Mucosa of rectum (tissue), 2 donors: ENCODE measurements at regions not wholly inside any gene's neighbourhood (a gene's known extent, or its start where the extent isn't known, plus 50 kb on each side); places are given as distances from the start of the nearest gene placed in this dataset.

ENCODE experiments used
- H3K27ac ChIP-seq, 2 donors: one replicate each; pipeline ENCODE4 v1.7.0; 2013; ENCODE audit warnings: inconsistent platforms in 2 of 2, low read depth in 2 of 2, low read length in 2 of 2
- H3K27me3 ChIP-seq, 2 donors: one replicate each; pipeline ENCODE4 v1.7.0; 2013; ENCODE audit warnings: low read length in 2 of 2; ENCODE audit not compliant: control insufficient read depth in 2 of 2, insufficient read depth in 2 of 2
- H3K36me3 ChIP-seq, 2 donors: one replicate each; pipeline ENCODE4 v1.7.0; 2013; ENCODE audit warnings: low read length in 2 of 2; ENCODE audit not compliant: control insufficient read depth in 2 of 2, insufficient read depth in 2 of 2
- H3K4me1 ChIP-seq, 2 donors: one replicate each; pipeline ENCODE4 v1.7.0; 2013; ENCODE audit warnings: low read length in 2 of 2, mild to moderate bottlenecking in 1 of 2; ENCODE audit not compliant: control insufficient read depth in 2 of 2, insufficient read depth in 2 of 2
- H3K4me3 ChIP-seq, 2 donors: one replicate each; pipeline ENCODE4 v1.7.0; 2013; ENCODE audit warnings: low read length in 2 of 2
- H3K9ac ChIP-seq, 2 donors: one replicate each; pipeline ENCODE4 v1.7.0; 2013; ENCODE audit warnings: low read length in 2 of 2, low read depth in 1 of 2, mild to moderate bottlenecking in 1 of 2
- H3K9me3 ChIP-seq, 2 donors: one replicate each; pipeline ENCODE4 v1.7.0; 2013; ENCODE audit warnings: low read length in 2 of 2; ENCODE audit not compliant: control insufficient read depth in 2 of 2
- donor health status: healthy.
- donor health status: Normal muscosa, but diverticular disease.

- H3K9me3 ChIP-seq, result no peaks in the 10 kb centered on the region
- no peak overlapping the region for H3K27ac ChIP-seq
- H3K4me3 ChIP-seq, result no peak overlapping the region
- H3K36me3 ChIP-seq, result no peaks in the 10 kb centered on the region
- H3K9ac ChIP-seq, result no peak overlapping the region
- H3K27me3 ChIP-seq, result no peaks in the 10 kb centered on the region
- no peaks in the 10 kb centered on the region for H3K4me1 ChIP-seq
Observed at GRCh38 chr2:195520671-195521155, 136.3 kb upstream of the SLC39A10 start.

DNA sequence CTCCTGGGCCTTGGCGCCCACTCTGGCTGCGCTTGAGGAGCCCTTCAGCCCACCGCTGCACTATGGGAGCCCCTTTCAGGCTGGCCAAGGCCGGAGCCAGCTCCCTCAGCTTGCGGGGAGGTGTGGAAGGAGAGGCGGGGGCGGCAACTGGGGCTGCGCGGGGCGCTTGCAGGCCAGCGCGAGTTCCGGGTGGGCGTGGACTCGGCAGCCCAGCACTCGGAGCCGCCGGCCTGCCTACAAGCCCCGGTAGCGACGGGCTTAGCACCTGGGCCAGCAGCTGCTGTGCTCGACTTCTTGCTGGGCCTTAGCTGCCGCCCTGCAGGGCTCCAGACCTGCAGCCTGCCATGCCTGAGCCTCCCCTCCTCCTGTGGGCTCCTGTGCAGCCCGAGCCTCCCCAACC lies 141.5 kb upstream of the SLC39A10 start:
- Histone ChIP-seq H3K9ac (no peak overlapping the region), H3K27me3 (no peaks in the 10 kb centered on the region), H3K4me3 (no peak overlapping the region), H3K9me3 (no peaks in the 10 kb centered on the region), H3K36me3 (no peaks in the 10 kb centered on the region), H3K27ac (no peak overlapping the region), H3K4me1 (no peaks in the 10 kb centered on the region)

DNA sequence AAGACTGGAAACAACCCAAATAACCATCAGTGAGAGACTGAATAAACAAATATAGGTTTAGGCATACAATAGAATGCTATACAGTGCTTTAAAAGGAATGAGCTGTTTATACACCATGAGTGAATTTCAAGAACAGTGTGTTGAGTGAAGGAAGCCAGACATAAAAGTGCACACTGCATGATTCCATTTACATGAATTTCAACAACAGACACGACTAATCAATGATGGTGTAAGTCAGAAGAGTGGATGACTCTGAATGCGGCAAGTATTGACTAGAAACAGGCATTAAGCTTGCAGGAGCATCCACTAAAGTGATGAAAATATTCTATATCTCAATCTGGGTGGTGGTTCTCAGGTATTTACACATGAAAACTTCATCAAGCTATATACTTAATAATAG lies 142.7 kb upstream of the SLC39A10 start:
- Histone ChIP-seq H3K9ac (no peak overlapping the region), H3K9me3 (no peaks in the 10 kb centered on the region), H3K4me3 (no peak overlapping the region), H3K36me3 (no peaks in the 10 kb centered on the region), H3K27ac (no peak overlapping the region), H3K27me3 (no peaks in the 10 kb centered on the region), H3K4me1 (no peaks in the 10 kb centered on the region)

DNA sequence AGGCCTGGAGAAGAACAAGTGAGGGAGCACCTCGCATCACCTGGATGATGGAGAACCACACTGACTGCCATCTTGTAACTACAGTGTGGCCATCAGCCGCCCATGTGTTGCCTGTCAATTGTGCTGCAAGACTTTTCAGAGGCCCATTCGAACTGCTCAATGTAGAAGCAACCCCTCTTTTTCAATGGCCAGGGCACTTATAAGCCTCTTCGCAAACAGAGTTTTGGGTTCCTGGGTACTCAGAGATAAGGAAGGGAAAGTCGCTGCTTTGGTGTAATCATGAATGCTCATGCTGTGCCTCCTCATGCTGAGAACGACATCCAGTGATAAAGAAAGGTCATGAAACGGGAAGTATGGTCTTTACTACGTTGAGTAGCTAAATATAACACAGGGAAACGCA lies 143.9 kb upstream of the SLC39A10 start:
- Histone ChIP-seq H3K27me3 (no peaks in the 10 kb centered on the region), H3K4me3 (no peak overlapping the region), H3K27ac (no peak overlapping the region), H3K4me1 (no peaks in the 10 kb centered on the region), H3K36me3 (no peaks in the 10 kb centered on the region), H3K9ac (no peak overlapping the region), H3K9me3 (no peaks in the 10 kb centered on the region)

- Histone ChIP-seq H3K9me3 (no peaks in the 10 kb centered on the region), H3K4me1 (no peaks in the 10 kb centered on the region), H3K27ac (no peak overlapping the region), H3K9ac (no peak overlapping the region), H3K36me3 (no peaks in the 10 kb centered on the region), H3K4me3 (no peak overlapping the region), H3K27me3 (no peaks in the 10 kb centered on the region)
Observed at GRCh38 chr2:195509551-195509950, 147.5 kb upstream of the SLC39A10 start.

DNA sequence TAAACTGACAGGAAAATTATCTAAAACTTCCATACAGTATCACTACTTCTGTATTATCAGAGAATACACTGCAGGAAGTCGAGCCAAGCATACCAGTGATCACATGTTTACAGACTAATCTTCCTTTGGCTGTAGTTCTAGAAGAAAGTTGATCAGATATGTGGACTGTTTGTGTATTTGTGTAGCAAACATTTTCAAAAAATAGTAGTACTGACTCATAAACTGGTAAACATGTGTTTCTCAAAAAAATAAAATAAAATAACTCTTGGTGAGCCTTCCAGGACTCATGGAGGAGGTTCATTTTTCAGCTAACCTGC lies 148.9 kb upstream of the SLC39A10 start:
- no peak overlapping the region for H3K27ac ChIP-seq
- no peaks in the 10 kb centered on the region for H3K27me3 ChIP-seq
- no peak overlapping the region for H3K4me3 ChIP-seq
- H3K9ac ChIP-seq, result no peak overlapping the region
- H3K36me3 ChIP-seq, result no peaks in the 10 kb centered on the region
- H3K4me1 ChIP-seq, result no peaks in the 10 kb centered on the region
- H3K9me3 ChIP-seq, result no peaks in the 10 kb centered on the region

DNA sequence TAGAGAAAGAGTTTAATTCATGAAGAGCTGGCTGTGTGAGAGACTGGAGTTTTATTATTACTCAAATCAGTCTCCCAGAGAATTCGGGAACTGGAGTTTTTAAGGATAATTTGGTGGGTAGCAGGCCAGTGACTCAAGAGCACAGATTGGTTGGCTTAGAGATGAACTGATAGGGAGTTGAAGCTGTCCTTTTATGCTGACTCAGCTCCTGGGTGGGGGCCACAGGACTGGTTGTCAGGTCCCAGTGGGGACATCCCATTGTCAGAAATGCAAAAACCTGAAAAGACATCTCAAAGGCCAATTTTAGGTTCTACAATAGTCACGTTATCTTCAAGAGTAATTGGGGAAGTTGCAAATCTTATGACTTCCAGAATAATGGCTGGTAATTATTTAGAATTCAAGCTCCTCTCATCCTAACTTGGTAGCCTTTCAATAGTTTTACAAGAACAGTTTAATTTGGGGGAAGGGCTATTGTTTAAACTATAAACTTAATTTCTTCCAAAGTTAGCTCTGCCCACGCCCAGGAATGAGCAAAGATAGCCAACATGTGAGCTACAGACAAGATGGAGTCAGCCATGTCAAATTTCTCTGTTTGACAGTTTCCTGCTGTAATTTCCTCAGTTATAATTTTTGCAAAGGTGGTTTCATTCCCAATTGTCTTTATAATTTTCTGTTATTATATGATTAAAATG lies 149.4 kb upstream of the SLC39A10 start:
- H3K27ac ChIP-seq, result no peak overlapping the region
- H3K27me3 ChIP-seq, result no peaks in the 10 kb centered on the region
- no peaks in the 10 kb centered on the region for H3K9me3 ChIP-seq
- H3K9ac ChIP-seq, result no peak overlapping the region
- no peaks in the 10 kb centered on the region for H3K36me3 ChIP-seq
- no peak overlapping the region for H3K4me3 ChIP-seq
- H3K4me1 ChIP-seq, result no peaks in the 10 kb centered on the region

GRCh38 chr2:195505701-195506100 lies 151.3 kb upstream of the SLC39A10 start:
- H3K27ac ChIP-seq, result no peak overlapping the region
- H3K4me1 ChIP-seq, result no peaks in the 10 kb centered on the region
- no peaks in the 10 kb centered on the region for H3K36me3 ChIP-seq
- no peak overlapping the region for H3K9ac ChIP-seq
- H3K9me3 ChIP-seq, result no peaks in the 10 kb centered on the region
- no peak overlapping the region for H3K4me3 ChIP-seq
- no peaks in the 10 kb centered on the region for H3K27me3 ChIP-seq

DNA sequence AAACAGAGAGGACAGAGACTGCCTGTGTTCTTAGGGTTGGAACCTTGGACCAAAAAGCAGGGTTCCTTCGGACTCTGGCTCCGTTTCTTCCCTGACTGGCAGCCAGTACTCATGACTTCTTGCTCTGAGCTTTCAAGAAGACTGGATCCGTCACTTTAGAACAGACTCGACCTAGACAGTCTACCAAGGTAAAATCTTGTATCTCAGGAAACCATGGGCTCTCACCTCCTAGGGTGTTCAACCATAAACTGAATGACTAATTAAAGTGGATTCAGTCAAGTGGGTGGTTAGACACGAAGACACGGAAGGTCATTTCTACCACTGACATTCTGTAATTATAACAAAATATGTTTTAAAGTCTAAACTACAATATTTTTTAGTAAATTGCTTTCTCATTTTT lies 153.8 kb upstream of the SLC39A10 start:
- Histone ChIP-seq H3K9me3 (no peaks in the 10 kb centered on the region), H3K36me3 (no peaks in the 10 kb centered on the region), H3K27ac (no peak overlapping the region), H3K9ac (no peak overlapping the region), H3K27me3 (no peaks in the 10 kb centered on the region), H3K4me3 (no peak overlapping the region), H3K4me1 (no peaks in the 10 kb centered on the region)

- Histone ChIP-seq H3K4me1 (no peaks in the 10 kb centered on the region), H3K9ac (no peak overlapping the region), H3K9me3 (no peaks in the 10 kb centered on the region), H3K4me3 (no peak overlapping the region), H3K27me3 (no peaks in the 10 kb centered on the region), H3K36me3 (no peaks in the 10 kb centered on the region), H3K27ac (no peak overlapping the region)
Observed at GRCh38 chr2:195501746-195502145, 155.3 kb upstream of the SLC39A10 start.

DNA sequence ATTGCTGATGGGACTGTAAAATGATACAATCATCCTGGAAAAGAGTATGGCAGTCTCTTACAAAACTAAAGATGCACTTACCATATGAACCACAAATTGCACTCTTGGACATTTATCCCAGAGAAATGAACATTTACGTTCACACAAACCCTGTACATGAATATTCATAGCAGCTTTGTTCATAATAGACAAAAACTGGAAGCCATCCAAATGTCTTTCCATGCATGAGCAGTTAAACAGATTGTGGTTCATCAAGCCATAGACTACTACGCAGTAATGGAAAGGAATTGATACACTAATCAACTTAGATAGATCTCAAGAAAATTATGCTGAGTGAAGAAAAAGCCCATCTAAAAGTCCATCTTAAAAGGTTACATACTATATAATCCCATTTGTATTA lies 156.1 kb upstream of the SLC39A10 start:
- Histone ChIP-seq H3K9me3 (no peaks in the 10 kb centered on the region), H3K27me3 (no peaks in the 10 kb centered on the region), H3K36me3 (no peaks in the 10 kb centered on the region), H3K9ac (no peak overlapping the region), H3K27ac (no peak overlapping the region), H3K4me3 (no peak overlapping the region), H3K4me1 (no peaks in the 10 kb centered on the region)
